HG03159 (cell line): ENCODE measurements at regions not wholly inside any gene's neighbourhood (a gene's known extent, or its start where the extent isn't known, plus 50 kb on each side); places are given as distances from the start of the nearest gene placed in this dataset.

Experiments used
- ATAC-seq: cut with Tn5 transposase; IDR thresholded peaks from one replicate; pipeline ENCODE4 v1.9.1; 2021; ENCODE audit warnings: mild to moderate bottlenecking, moderate library complexity; ENCODE audit not compliant: unreplicated experiment

GRCh38 chr3:64895991-64896895, 208.4 kb upstream of the ADAMTS9 start:
- ATAC-seq = no peak

- ATAC-seq = no peak
These were observed 207.5 kb upstream of the ADAMTS9 start for GRCh38 chr3:64895106-64895990.

GRCh38 chr3:64894006-64894405, 206.2 kb upstream of the ADAMTS9 start:
- ATAC-seq = no peak

DNA sequence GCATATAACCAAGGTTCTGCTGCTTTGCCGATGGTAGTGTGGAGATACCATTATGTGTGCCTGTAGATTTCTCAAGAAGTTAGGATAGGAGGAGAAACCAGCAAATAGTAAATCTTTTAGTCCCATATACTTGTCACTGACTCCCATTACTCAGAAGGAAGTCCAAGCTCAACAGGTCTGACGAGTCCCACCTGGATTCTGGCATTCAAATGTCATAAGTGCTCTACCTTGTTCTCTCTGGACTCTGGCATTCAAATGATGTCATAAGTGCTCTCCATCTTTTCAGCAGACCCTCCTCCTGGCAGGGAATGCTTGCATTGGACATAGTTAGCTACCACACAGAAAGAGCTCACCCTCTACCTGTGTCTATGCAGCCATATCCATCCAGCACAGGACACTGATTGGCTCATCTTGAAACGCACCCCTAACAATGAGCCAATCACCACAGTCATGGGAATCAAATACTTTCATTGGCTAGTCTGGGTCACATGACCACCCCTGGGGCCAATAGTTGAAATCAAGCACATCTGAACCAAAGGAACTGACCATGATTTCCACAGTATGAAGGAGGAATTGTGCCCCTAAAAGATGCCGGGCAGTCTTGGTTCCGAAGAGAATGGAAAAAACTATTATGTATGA, 205.0 kb upstream of the ADAMTS9 start:
- no peak for ATAC-seq

- ATAC-seq = no peak
These were observed 203.2 kb upstream of the ADAMTS9 start for GRCh38 chr3:64891021-64891420.

GRCh38 chr3:64890466-64890865, 202.7 kb upstream of the ADAMTS9 start:
- ATAC-seq = no peak

DNA sequence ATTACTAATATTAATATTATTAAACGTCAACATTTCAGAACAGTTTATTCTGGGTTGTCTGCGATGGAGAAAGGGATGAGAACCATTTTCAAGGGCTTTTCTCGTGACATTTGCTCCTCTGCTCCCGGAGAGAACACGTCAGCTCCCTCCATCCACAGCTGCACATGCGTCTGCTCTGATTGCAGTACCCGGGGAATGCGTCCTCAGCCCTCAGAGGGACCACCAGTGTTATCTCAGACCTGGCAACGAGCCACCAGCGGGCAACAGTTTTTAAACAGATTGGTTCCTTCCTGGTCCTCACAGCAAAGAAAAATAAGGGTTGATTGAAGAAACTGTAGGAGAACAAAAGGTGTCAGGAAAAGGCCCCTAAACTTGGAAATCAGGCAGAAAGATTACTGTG, 202.2 kb upstream of the ADAMTS9 start:
- ATAC-seq = no peak

- ATAC-seq = no peak
These were observed 201.1 kb upstream of the ADAMTS9 start for GRCh38 chr3:64888840-64889392.

GRCh38 chr3:64888165-64888564, 200.4 kb upstream of the ADAMTS9 start:
- ATAC-seq = no peak

DNA sequence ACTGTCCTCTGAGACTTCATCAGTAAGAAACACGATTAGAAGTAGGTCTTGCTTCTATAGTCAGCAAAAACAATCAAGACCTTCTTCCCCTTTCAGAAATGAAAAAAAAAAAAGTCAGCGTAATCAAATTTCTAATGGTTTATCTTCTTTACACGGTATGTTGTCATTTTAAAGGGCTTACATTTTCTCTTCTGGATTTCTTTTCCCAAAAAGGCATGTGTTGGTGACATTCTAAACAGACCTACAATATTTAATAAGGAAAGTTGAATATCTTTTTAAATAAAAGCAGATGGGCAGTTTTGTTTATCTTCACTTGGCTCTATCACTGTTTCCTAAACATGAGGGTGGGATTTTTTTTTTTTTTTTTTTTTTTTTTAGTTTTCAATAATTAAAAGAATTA, 197.3 kb upstream of the ADAMTS9 start:
- no peak for ATAC-seq

GRCh38 chr3:64884536-64884935, 196.7 kb upstream of the ADAMTS9 start:
- no peak for ATAC-seq

DNA sequence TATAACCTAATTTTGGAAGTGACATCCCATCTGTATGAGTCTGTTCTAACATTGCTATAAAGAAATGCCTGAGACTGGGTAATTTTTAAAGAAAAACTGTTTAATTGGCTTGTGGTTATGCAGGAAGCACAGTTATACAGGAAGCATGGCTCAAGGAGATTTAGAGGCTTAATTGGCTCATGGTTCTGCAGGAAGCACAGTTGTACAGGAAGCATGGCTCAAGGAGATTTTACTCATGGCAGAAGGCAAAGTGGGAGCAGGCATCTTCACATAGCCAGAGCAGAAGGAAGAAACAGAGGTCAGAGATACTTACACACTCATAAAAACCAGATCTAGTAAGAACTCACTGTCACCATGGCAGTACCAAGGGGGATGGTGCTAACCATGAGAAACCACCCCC, 193.1 kb upstream of the ADAMTS9 start:
- ATAC-seq = no peak

GRCh38 chr3:64878362-64878761, 190.6 kb upstream of the ADAMTS9 start:
- no peak for ATAC-seq

GRCh38 chr3:64873400-64873799, 185.6 kb upstream of the ADAMTS9 start:
- ATAC-seq = no peak

- no peak for ATAC-seq
These were observed 184.5 kb upstream of the ADAMTS9 start for GRCh38 chr3:64872345-64872744.

- ATAC-seq = no peak
These were observed 184.0 kb upstream of the ADAMTS9 start for GRCh38 chr3:64871834-64872249.

DNA sequence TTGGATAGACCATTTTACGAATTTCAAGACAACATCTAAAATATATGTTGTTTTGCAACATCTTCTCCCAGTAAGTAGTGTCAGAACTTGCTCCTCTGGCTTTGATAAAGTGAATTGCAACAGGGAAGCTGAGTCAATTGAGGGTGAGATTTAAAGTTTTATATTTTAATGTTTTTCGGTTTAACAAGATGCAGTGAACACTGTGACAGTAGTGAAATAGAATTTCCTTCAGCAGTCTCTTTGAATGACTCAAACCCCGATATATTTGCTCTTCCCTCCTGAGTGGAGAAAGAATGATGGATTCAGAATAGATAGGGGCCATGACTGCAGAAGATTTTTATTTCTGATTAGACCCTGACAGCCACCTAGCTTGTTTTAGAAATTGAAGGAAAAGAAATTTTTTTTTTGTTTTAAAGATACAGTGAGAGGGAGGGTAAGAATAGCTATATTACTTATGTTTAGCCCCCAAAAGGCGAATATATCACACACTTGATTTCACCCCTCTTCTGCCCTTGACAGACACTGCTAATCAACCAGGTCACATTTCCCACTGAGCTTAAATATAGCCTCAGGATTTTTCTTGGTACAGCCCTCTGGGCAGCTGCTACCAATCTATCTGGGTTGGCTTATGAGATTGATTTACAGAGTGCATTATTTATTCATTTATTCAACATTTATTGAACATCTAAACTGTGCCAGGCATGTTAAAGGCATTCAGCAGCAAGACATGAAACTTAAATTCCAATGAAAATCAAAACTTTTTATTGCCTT, 183.3 kb upstream of the ADAMTS9 start:
- no peak for ATAC-seq

DNA sequence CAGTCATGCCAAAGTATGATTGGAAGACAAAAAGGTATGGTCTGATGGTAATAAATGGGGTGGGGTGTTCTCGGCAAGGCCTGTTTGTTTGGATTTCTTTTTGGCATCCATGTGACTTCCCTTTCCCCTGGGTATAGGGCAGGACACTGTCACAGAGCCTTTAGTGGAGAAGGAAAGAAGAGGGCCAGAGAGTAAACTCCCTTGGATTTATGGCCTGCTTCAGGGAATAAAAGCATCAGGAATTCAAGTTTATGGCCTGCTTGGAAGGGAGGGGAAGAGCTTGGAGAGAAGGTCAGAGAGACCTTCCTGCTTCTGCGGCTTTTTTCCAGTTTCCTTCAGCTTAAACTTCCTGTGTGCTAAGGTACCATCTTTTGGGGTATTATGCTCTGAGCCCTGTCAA, 179.4 kb upstream of the ADAMTS9 start:
- no peak for ATAC-seq

- ATAC-seq = no peak
These were observed 178.2 kb upstream of the ADAMTS9 start for GRCh38 chr3:64865839-64866570.
